ENCODE measurements at regions not wholly inside any gene's neighbourhood (a gene's known extent, or its start where the extent isn't known, plus 50 kb on each side); places are given as distances from the start of the nearest gene placed in this dataset.
"Not testable (repeated sequence)": the region's sequence is repeated elsewhere in the genome, so short reads cannot be mapped to it uniquely, and the experiment has no call there.

DNA sequence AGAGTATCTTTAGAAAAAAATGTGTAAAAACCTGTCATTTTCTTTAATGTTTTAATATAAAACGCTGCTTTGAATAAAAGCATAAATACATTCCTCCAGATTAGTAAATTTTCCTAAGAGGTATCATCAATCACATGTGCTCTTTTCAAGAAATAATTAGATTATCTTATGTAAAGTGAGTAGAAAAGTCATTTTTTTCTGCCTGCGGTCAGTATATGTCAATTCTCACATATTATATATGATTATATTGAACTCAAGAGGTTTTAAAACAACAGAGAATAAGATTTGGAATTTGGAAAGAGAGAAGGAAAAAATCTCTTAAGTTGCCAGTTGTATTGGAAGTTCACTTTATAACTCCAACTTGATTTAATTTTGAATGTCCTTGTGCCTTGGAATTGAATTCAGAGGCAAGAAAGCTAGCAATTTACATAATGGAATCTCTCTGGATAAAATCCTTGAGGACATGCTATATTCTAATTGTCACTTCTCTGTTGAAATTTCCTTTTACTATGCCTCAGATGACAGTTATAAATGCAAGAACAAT, 740.1 kb upstream of the SPRY2 start:
- Histone ChIP-seq H3K9ac (ENCODE audit: low read depth in 1 of 2, low read length in 2 of 2) (no peak overlapping the region), H3K36me3 (ENCODE audit: control insufficient read depth in 2 of 2, insufficient read depth in 2 of 2, low read length in 2 of 2) (no peaks in the 10 kb centered on the region), H3K27ac (ENCODE audit: low read depth in 2 of 2, low read length in 2 of 2) (no peak overlapping the region), H3K27me3 (ENCODE audit: control insufficient read depth in 2 of 2, insufficient read depth in 2 of 2, low read length in 2 of 2) (no peaks in the 10 kb centered on the region), H3K4me3 (ENCODE audit: low read length in 2 of 2) (no peak overlapping the region), H3K9me3 (ENCODE audit: control insufficient read depth in 2 of 2, low read length in 2 of 2) (no peaks in the 10 kb centered on the region), H3K4me1 (ENCODE audit: control insufficient read depth in 2 of 2, insufficient read depth in 2 of 2, low read length in 2 of 2) (no peaks in the 10 kb centered on the region)

GRCh38 chr13:81078048-81078447, 737.1 kb upstream of the SPRY2 start:
- H3K36me3 ChIP-seq (ENCODE audit: control insufficient read depth in 2 of 2, insufficient read depth in 2 of 2, low read length in 2 of 2), result no peaks in the 10 kb centered on the region
- no peaks in the 10 kb centered on the region for H3K27me3 ChIP-seq (ENCODE audit: control insufficient read depth in 2 of 2, insufficient read depth in 2 of 2, low read length in 2 of 2)
- no peak overlapping the region for H3K4me3 ChIP-seq (ENCODE audit: low read length in 2 of 2)
- H3K4me1 ChIP-seq (ENCODE audit: control insufficient read depth in 2 of 2, insufficient read depth in 2 of 2, low read length in 2 of 2), result no peaks in the 10 kb centered on the region
- no peaks in the 10 kb centered on the region for H3K9me3 ChIP-seq (ENCODE audit: control insufficient read depth in 2 of 2, low read length in 2 of 2)
- no peak overlapping the region for H3K27ac ChIP-seq (ENCODE audit: low read depth in 2 of 2, low read length in 2 of 2)
- no peak overlapping the region for H3K9ac ChIP-seq (ENCODE audit: low read depth in 1 of 2, low read length in 2 of 2)

GRCh38 chr13:81069822-81070221, 728.9 kb upstream of the SPRY2 start:
- not testable (repeated sequence) for H3K27ac ChIP-seq (ENCODE audit: low read depth in 2 of 2, low read length in 2 of 2); H3K9me3 ChIP-seq (ENCODE audit: control insufficient read depth in 2 of 2, low read length in 2 of 2); H3K4me1 ChIP-seq (ENCODE audit: control insufficient read depth in 2 of 2, insufficient read depth in 2 of 2, low read length in 2 of 2); H3K27me3 ChIP-seq (ENCODE audit: control insufficient read depth in 2 of 2, insufficient read depth in 2 of 2, low read length in 2 of 2); H3K9ac ChIP-seq (ENCODE audit: low read depth in 1 of 2, low read length in 2 of 2); H3K4me3 ChIP-seq (ENCODE audit: low read length in 2 of 2); H3K36me3 ChIP-seq (ENCODE audit: control insufficient read depth in 2 of 2, insufficient read depth in 2 of 2, low read length in 2 of 2)

GRCh38 chr13:81058916-81059290, 718.0 kb upstream of the SPRY2 start:
- H3K4me1 ChIP-seq (ENCODE audit: control insufficient read depth in 2 of 2, insufficient read depth in 2 of 2, low read length in 2 of 2), result no peaks in the 10 kb centered on the region
- no peak overlapping the region for H3K4me3 ChIP-seq (ENCODE audit: low read length in 2 of 2)
- H3K27ac ChIP-seq (ENCODE audit: low read depth in 2 of 2, low read length in 2 of 2), result no peak overlapping the region
- no peaks in the 10 kb centered on the region for H3K9me3 ChIP-seq (ENCODE audit: control insufficient read depth in 2 of 2, low read length in 2 of 2)
- H3K9ac ChIP-seq (ENCODE audit: low read depth in 1 of 2, low read length in 2 of 2), result no peak overlapping the region
- no peaks in the 10 kb centered on the region for H3K36me3 ChIP-seq (ENCODE audit: control insufficient read depth in 2 of 2, insufficient read depth in 2 of 2, low read length in 2 of 2)
- no peaks in the 10 kb centered on the region for H3K27me3 ChIP-seq (ENCODE audit: control insufficient read depth in 2 of 2, insufficient read depth in 2 of 2, low read length in 2 of 2)

DNA sequence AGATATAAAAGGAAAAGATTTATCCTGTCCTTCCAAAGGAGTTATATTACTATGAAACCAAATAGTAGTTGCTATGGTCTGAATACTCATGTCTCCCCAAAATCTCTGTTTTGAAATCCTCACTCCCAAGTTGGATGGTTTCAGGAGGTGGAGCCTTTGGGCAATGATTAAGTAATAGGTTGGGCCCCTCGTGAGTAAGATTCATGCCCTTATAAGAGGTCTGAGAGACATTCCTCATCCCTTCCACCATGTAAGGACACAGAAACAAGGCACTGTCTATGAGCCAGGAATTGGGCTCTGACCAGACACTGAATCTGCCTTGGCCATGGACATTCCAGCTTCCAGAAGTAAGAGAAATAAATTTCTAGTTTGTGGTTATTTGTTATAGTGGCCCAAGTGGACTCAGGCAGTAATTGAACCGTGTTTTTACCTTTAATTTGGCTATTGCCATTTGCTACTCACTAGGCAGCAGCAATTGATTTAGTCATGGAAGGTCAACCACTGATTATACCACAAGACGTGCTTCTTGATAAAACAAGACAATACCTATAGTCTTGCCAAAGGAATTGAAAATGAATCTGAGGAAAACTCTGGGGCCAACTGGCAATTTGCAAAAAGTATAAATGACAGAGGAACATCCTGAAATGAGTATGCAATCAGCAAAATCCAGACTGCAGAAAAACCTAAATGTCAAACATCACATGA, 717.4 kb upstream of the SPRY2 start:
- Histone ChIP-seq H3K9ac (ENCODE audit: low read depth in 1 of 2, low read length in 2 of 2) (no peak overlapping the region), H3K36me3 (ENCODE audit: control insufficient read depth in 2 of 2, insufficient read depth in 2 of 2, low read length in 2 of 2) (no peaks in the 10 kb centered on the region), H3K4me1 (ENCODE audit: control insufficient read depth in 2 of 2, insufficient read depth in 2 of 2, low read length in 2 of 2) (no peaks in the 10 kb centered on the region), H3K27me3 (ENCODE audit: control insufficient read depth in 2 of 2, insufficient read depth in 2 of 2, low read length in 2 of 2) (no peaks in the 10 kb centered on the region), H3K9me3 (ENCODE audit: control insufficient read depth in 2 of 2, low read length in 2 of 2) (no peaks in the 10 kb centered on the region), H3K4me3 (ENCODE audit: low read length in 2 of 2) (no peak overlapping the region), H3K27ac (ENCODE audit: low read depth in 2 of 2, low read length in 2 of 2) (no peak overlapping the region)

DNA sequence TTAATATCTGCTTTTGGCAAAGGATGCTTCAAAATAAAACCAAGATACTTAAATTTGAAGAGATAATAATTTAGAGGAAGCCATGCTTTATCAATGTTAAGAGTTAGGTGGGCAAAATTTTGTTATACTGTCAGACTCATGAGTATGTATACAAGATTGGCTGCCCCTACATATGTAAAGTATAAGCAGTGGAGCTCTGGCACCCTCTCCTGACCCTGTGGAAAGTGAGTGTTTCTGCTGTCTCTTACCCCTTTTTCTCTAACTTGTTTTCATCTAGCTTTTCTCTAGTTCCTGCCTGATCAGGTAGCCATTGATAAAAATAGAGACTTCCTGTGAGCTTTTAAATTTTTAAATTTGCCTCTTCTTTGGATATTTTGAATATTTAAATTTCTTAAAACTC, 710.9 kb upstream of the SPRY2 start:
- Histone ChIP-seq H3K4me1 (ENCODE audit: control insufficient read depth in 2 of 2, insufficient read depth in 2 of 2, low read length in 2 of 2) (no peaks in the 10 kb centered on the region), H3K27me3 (ENCODE audit: control insufficient read depth in 2 of 2, insufficient read depth in 2 of 2, low read length in 2 of 2) (no peaks in the 10 kb centered on the region), H3K9ac (ENCODE audit: low read depth in 1 of 2, low read length in 2 of 2) (no peak overlapping the region), H3K36me3 (ENCODE audit: control insufficient read depth in 2 of 2, insufficient read depth in 2 of 2, low read length in 2 of 2) (no peaks in the 10 kb centered on the region), H3K27ac (ENCODE audit: low read depth in 2 of 2, low read length in 2 of 2) (no peak overlapping the region), H3K4me3 (ENCODE audit: low read length in 2 of 2) (no peak overlapping the region), H3K9me3 (ENCODE audit: control insufficient read depth in 2 of 2, low read length in 2 of 2) (no peaks in the 10 kb centered on the region)

- H3K4me1 ChIP-seq (ENCODE audit: control insufficient read depth in 2 of 2, insufficient read depth in 2 of 2, low read length in 2 of 2), result no peaks in the 10 kb centered on the region
- H3K36me3 ChIP-seq (ENCODE audit: control insufficient read depth in 2 of 2, insufficient read depth in 2 of 2, low read length in 2 of 2), result no peaks in the 10 kb centered on the region
- no peak overlapping the region for H3K4me3 ChIP-seq (ENCODE audit: low read length in 2 of 2)
- no peaks in the 10 kb centered on the region for H3K27me3 ChIP-seq (ENCODE audit: control insufficient read depth in 2 of 2, insufficient read depth in 2 of 2, low read length in 2 of 2)
- H3K27ac ChIP-seq (ENCODE audit: low read depth in 2 of 2, low read length in 2 of 2), result no peak overlapping the region
- H3K9me3 ChIP-seq (ENCODE audit: control insufficient read depth in 2 of 2, low read length in 2 of 2), result no peaks in the 10 kb centered on the region
- H3K9ac ChIP-seq (ENCODE audit: low read depth in 1 of 2, low read length in 2 of 2), result no peak overlapping the region
Measured at GRCh38 chr13:81048026-81048461, 707.1 kb upstream of the SPRY2 start.

DNA sequence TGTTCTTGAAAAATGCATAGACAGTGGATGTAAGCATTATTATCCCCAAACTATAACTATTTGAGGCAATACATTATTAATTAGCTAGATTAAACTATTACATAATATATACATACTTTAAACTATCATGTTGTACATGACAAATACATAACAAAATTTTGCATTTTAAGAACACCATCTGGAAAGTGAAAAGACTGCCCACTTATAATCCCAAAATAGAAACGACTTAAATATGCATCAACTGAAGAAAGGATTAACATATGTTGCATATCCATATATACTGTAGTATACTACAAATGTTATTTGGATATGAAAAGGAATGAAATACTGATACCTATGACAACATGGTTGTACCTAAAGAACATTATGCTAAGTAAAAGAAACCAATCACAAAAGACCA, 700.8 kb upstream of the SPRY2 start:
- H3K27ac ChIP-seq (ENCODE audit: low read depth in 2 of 2, low read length in 2 of 2), result no peak overlapping the region
- H3K4me1 ChIP-seq (ENCODE audit: control insufficient read depth in 2 of 2, insufficient read depth in 2 of 2, low read length in 2 of 2), result no peaks in the 10 kb centered on the region
- no peaks in the 10 kb centered on the region for H3K9me3 ChIP-seq (ENCODE audit: control insufficient read depth in 2 of 2, low read length in 2 of 2)
- no peak overlapping the region for H3K9ac ChIP-seq (ENCODE audit: low read depth in 1 of 2, low read length in 2 of 2)
- no peaks in the 10 kb centered on the region for H3K36me3 ChIP-seq (ENCODE audit: control insufficient read depth in 2 of 2, insufficient read depth in 2 of 2, low read length in 2 of 2)
- H3K4me3 ChIP-seq (ENCODE audit: low read length in 2 of 2), result no peak overlapping the region
- no peaks in the 10 kb centered on the region for H3K27me3 ChIP-seq (ENCODE audit: control insufficient read depth in 2 of 2, insufficient read depth in 2 of 2, low read length in 2 of 2)

GRCh38 chr13:81031996-81032395, 691.1 kb upstream of the SPRY2 start:
- Histone ChIP-seq H3K27me3 (ENCODE audit: control insufficient read depth in 2 of 2, insufficient read depth in 2 of 2, low read length in 2 of 2) (no peaks in the 10 kb centered on the region), H3K9ac (ENCODE audit: low read depth in 1 of 2, low read length in 2 of 2) (no peak overlapping the region), H3K4me1 (ENCODE audit: control insufficient read depth in 2 of 2, insufficient read depth in 2 of 2, low read length in 2 of 2) (no peaks in the 10 kb centered on the region), H3K4me3 (ENCODE audit: low read length in 2 of 2) (no peak overlapping the region), H3K9me3 (ENCODE audit: control insufficient read depth in 2 of 2, low read length in 2 of 2) (no peaks in the 10 kb centered on the region), H3K36me3 (ENCODE audit: control insufficient read depth in 2 of 2, insufficient read depth in 2 of 2, low read length in 2 of 2) (no peaks in the 10 kb centered on the region), H3K27ac (ENCODE audit: low read depth in 2 of 2, low read length in 2 of 2) (no peak overlapping the region)

GRCh38 chr13:81025091-81025490, 684.2 kb upstream of the SPRY2 start:
- H3K36me3 ChIP-seq (ENCODE audit: control insufficient read depth in 2 of 2, insufficient read depth in 2 of 2, low read length in 2 of 2), result no peaks in the 10 kb centered on the region
- H3K9ac ChIP-seq (ENCODE audit: low read depth in 1 of 2, low read length in 2 of 2), result no peak overlapping the region
- H3K27me3 ChIP-seq (ENCODE audit: control insufficient read depth in 2 of 2, insufficient read depth in 2 of 2, low read length in 2 of 2), result no peaks in the 10 kb centered on the region
- H3K9me3 ChIP-seq (ENCODE audit: control insufficient read depth in 2 of 2, low read length in 2 of 2), result no peaks in the 10 kb centered on the region
- no peak overlapping the region for H3K4me3 ChIP-seq (ENCODE audit: low read length in 2 of 2)
- no peaks in the 10 kb centered on the region for H3K4me1 ChIP-seq (ENCODE audit: control insufficient read depth in 2 of 2, insufficient read depth in 2 of 2, low read length in 2 of 2)
- H3K27ac ChIP-seq (ENCODE audit: low read depth in 2 of 2, low read length in 2 of 2), result no peak overlapping the region

Measured in mucosa of rectum (tissue), 2 donors.